Activated T-cell treated with anti-CD3 and anti-CD28 coated beads, Interleukin-2, amount 50 U/mL, for 48 hours (primary cell): ENCODE measurements at regions not wholly inside any gene's neighbourhood (a gene's known extent, or its start where the extent isn't known, plus 50 kb on each side); places are given as distances from the start of the nearest gene placed in this dataset.
"Not testable (repeated sequence)": the region's sequence is repeated elsewhere in the genome, so short reads cannot be mapped to it uniquely, and the experiment has no call there.

Experiments used
- DNase-seq, 2 experiments: peaks; one replicate each; pipeline ENCODE4 v3.0.0-alpha.2; 2020

DNA sequence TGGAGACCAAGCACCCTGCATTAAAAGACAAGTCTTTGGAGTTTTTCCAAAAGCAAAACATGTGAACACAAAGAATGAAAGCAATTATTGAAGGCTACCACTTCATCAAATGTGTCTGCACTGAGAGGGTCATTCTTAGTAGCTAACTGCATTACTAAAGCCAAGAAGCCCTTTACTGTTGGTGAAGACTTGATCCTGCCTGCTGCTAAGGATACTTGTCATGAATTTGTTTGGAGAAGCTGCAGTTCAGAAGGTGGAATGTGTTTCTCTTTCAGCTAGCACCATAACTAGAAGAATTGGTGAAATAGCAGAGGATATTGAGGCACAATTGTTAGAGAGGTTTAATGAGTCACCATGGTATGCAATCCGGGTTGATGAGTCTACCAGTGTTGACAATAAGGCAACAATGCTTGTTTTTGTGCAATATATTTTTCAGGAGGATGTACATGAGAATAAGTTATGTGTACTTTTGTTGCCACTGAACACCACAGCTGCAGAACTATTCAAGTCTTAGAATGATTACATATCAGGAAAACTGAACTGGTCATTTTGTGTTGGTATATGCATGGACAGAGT lies 457.3 kb upstream of the ISX start:
- no peak for DNase-seq

DNA sequence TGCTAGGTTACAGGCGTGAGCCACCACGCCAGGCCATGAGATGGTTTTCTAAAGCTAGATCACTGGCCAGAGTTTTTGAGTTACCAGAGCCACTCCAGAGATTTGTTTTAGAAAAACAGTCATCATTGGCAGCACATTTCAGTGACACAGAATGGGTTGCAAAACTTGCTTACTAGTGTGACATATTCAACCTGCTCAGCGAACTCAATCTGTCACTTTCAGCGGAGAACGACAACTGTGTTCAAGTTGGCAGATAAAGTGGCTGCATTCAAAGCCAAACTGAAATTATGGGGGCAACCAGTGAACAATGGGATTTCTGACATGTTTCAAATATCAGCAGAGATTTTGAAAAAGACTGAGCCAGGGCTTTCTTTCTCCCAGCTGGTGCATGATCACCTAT lies 456.3 kb upstream of the ISX start:
- DNase-seq, result no peak

DNA sequence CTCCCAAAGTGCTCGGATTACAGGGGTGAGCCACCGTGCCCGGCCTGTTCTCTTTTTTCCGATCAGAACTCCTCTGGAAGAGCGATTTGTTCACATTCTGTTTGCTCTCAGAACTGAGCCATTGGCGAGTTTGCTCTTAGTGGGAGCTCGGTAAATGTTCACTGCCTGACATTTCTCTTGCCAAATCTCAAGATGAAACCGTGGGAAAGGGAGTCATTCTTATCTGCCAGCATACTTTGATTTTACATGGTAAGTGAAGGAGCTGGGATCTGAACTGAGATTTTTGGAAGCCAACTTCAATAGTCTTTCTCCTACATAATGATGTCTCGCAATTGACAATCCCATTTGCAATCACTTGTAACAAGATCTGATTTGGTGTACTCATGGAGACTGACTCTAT lies 445.8 kb upstream of the ISX start:
- DNase-seq, result no peak

DNA sequence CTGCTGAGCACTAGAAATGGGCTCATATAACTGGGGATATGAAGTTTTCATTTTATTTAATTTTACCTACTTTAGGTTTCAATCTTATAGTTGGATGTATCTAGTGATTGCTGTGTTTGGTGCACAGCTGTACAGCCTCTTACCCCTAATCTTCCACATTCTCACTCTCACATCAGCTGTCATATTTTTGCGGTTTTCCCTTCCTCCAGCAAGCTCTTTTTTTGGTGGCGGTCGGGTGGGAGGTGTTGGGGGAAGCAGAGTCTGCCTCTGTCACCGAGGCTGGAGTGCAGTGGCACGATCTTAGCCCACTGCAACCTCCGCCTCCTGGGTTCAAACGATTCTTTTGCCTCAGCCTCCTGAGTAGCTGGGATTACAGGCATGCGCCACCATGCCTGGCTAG lies 445.1 kb upstream of the ISX start:
- DNase-seq, result no peak

DNA sequence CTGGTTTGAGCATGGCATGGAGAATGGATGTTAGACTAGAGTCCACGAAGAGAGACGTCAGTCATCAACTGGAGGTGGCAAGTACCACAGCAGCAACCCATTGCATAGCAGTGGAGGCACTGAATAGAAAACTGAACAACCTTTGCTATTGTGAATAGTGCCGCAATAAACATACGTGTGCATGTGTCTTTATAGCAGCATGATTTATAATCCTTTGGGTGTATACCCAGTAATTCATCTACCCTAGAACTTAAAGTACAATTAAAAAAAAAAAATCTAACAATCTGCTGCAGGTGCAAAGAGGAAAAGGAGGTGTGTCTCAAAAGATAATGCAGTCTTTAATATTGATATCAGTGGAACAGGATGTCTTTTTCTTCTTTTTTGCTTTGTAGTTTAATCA lies 443.4 kb upstream of the ISX start:
- no peak for DNase-seq

DNA sequence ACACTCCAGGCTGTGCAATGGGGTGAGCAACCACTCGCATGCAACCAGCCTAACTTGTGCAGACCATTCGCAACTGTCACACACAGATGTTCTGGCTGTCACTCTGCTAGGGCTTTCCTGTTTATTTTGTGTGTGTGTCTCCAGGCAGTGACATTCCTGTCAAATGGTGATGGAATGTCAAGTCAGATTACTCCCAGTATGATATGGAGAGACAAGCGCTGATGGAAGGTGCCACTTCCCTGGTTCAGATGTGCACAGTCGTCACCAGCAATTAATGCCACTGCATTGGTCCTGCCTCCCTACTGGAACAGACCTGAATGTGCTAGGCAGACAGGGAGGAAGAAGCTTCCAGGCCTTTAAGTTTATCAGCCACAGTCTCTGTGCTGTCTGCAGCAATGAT lies 442.4 kb upstream of the ISX start:
- DNase-seq, result no peak

DNA sequence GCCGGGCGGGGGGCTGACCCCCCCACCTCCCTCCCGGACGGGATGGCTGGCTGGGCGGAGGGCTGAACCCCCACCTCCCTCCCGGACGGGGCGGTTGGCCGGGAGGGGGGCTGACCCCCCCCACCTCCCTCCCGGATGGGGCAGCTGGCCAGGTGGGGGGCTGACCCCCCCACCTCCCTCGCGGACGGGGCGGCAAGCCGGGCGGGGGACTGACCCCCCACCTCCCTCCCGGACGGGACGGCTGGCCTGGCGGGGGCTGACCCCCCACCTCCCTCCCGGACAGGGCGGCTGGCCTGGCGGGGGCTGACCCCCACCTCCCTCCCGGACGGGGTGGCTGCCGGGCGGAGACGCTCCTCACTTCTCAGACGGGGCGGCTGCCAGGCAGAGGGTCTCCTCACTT lies 440.1 kb upstream of the ISX start:
- DNase-seq, result not testable (repeated sequence)

DNA sequence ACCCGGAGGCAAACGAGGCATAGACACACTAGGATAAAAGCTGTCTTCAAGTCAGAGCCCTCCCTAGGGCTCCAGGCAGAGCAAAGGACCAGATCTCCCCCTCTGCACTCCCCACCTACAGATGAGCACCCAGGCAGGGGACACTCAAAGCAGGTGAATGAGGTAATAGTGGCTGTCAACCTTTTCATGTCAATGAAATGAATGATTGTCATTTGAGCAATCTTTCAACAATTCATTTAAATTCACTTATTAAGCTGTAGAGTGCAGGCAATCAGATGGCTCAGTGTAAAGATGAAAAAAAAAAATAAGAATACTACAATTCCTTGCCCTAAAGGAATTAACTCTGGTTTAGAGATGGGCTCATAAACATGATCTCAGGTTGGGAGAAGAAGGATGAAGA lies 427.8 kb upstream of the ISX start:
- DNase-seq, result no peak

DNA sequence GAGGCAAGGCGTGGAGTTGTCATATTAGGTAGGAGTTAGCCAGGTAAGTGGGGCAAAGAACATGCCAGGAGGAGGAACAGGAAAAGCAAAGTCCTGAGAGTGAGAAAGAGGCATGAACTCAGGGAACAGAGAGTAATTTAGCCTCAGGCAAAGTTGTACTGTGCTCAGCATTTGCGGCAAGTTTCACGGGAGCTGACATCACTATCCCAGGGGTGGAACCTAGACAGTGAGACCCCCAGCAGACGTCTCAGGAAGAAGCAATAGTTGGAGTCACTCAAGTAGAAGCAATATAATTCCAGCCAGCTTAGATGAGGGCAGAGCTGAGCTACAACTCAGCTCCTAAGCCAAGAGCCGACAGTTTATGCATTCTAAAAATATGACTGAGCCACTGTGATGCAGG lies 426.0 kb upstream of the ISX start:
- DNase-seq, result no peak

DNA sequence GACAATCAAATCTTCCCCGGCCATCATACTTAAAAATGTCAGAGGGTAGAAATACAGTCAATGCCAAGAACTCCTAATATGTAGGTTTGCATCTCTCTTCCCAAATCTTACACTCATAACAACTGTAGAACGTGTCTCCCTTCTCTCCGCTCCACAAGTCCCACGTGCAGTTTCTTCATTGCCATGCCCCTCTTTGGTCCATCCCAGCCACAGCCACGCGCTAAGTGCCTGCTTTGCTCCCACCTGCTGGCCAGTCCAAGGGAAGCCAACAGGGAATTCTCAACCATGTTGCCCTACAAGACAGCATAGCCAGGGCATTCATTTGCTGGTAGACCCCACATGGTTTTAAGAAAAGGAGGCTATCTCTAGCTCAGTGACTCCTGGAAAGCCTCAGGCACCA lies 420.6 kb upstream of the ISX start:
- no peak for DNase-seq

DNA sequence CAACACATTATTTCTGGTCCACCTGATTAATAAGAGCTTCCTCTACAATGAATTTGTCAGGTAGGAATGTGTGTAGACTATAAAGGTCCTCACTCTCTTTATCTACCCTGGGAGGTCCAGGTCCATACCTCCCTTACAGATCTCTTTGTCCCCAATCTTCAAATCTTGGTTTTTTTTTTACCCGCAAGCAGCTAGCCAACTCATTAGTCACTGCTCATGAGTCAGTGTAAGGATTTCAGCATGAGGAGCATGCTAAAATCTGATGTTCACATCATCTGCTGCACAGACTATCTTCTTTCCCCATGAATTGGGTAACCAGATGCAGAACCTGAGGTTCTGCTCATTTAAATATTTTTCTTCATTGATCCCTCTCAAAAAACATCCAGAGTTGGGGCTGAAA lies 397.0 kb upstream of the ISX start:
- no peak for DNase-seq

DNA sequence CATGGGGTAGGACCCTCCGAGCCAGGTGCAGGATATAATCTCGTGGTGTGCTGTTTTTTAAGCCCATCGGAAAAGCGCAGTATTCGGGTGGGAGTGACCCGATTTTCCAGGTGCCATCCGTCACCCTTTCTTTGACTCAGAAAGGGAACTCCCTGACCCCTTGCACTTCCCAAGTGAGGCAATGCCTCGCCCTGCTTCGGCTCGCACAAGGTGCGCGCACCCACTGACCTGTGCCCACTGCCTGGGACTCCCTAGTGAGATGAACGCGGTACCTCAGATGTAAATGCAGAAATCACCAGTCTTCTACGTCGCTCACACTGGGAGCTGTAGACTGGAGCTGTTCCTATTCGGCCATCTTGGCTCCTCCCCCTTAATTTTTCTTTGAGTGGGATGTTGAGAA lies 382.9 kb upstream of the ISX start:
- not testable (repeated sequence) for DNase-seq

DNA sequence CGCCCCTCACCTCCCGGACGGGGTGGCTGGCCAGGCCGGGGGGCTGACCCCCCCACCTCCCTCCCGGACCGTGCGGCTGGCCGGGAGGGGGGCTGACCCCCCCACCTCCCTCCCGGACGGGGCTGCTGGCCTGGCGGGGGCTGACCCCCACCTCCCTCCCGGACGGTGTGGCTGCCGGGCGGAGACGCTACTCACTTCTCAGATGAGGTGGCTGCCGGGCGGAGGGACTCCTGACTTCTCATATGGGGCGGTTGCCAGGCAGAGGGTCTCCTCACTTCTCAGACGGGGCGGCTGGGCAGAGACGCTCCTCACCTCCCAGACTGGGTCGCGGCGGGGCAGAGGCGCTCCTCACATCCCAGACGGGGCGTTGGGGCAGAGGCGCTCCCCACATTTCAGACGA lies 381.7 kb upstream of the ISX start:
- DNase-seq, result not testable (repeated sequence)

DNA sequence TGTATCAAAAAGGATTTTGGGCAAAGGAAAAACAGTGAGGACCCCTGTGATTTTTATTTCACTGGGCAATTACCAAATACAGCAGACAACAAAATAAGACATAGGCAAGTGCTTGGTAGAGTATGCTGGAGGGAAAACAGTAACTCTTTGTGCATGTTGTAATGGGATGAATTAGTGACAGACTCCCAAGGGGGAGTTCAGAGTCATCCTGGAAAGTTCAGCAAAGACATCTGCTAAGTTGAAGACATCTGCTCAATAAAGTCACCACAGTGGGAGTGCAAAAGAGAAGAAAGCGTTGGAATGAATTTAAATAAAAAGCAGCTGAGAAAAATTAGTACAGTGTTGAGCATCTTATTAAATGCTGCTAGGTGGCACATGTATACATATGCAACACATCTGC lies 378.8 kb upstream of the ISX start:
- DNase-seq, result no peak

DNA sequence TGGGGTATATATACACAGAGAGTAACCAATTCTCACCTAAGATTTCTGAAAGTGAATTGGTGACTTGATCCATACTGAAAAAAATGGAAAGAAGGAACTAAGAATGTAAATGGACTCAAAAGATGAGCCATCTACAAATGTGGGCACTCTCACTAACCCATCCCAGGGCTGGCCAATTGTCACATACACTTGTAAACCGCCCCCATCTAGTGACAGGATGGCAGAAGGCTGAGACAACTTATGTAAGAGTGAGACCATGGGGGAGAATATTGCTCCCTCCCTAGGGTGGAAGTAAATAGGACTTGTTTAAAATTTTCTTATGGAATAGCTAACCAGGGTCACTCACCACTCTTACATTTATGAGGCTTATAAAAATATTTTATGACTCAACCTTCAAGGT lies 377.1 kb upstream of the ISX start:
- no peak for DNase-seq

DNA sequence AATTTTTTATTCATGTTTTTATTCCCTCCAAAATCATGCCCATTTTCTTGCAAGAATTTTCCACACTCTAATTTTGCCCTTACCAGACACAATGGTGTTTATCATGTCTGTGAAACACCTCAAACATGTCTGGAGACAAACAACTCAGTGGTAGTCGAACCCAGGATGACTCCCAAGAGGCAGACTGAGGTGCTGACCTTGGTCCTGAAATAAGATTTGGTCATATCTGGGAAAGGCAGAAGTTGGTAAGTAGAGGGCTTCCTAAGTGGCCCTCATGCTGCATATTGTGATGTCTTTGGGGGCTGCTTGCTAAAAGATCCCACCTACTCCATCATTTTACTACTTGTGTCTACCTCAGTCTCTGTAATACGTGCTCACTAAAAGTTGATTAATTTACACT lies 369.4 kb upstream of the ISX start:
- DNase-seq, result no peak

DNA sequence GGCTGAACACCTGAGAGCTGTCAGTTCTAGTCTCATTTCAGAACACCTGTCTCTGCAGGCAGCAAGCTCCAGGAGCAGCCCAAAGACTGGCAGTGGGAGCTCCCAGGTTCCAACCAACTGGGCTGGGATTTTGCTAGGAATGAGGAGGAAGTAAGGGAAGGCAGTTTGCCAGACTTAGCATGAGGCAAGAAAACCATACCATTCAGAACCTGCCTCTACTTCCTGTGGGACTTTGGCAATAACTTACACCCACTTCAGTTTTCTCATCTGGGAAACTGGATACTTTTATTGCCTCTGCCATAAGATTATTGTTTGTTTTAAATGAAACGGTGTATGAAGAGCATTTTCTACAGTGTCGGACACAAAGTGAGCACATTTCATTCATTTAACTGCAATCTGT lies 363.7 kb upstream of the ISX start:
- DNase-seq, result no peak

DNA sequence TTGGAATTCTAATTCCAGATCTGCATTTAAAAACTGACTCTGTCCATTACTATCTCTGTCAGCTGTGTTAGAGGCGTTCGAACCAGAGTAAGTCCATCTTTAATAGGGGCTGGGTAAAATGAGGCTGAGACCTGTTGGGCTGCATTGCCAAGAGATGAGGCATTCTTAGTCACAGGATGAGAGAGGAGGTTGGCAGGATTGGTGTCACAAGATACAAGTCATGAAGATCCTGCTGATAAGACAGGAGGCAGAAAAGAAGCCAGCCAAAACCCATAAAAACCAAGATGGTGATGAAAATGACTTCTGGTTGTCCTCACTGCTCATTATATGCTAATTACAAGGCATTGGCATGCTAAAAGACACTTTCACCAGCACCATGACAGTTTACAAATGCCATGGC lies 356.3 kb upstream of the ISX start:
- DNase-seq, result no peak

DNA sequence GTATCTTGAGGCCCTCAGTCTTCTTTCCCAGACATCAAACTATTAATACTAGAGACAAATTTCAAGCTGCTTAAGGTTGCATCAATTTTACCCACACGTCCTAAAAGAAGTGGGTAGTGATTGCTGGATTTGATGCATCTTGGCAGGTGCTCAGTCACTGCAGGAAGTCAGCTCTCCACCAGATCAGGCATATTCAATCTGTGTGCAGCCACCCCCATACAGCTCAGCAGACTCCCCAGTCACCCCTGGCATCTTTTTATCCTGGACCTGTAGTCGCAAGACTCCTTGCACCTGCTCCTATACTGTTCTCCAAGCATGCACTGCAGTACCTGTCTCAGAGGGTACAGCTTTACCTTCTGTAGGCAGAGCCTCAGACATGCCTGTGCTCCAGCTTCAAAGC lies 343.1 kb upstream of the ISX start:
- no peak for DNase-seq

DNA sequence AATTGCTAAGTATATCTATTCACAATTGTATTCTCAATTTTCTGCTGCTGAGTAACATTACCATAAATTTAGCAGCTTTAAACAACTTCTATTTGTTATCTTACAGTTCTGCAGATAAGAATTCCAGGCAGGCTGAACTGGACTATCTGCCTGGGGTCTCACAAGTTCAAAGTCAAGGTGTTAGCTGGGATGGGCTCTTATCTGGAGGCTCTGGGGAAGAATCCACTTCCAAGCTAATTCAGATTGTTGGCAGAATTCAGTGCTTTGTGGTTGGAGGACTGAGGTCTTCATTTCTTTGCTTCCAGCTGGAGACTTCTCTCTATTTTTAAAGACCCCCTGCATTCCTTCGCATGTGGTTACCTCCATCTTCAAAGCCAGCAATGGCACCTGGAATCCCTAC lies 329.9 kb upstream of the ISX start:
- no peak for DNase-seq

DNA sequence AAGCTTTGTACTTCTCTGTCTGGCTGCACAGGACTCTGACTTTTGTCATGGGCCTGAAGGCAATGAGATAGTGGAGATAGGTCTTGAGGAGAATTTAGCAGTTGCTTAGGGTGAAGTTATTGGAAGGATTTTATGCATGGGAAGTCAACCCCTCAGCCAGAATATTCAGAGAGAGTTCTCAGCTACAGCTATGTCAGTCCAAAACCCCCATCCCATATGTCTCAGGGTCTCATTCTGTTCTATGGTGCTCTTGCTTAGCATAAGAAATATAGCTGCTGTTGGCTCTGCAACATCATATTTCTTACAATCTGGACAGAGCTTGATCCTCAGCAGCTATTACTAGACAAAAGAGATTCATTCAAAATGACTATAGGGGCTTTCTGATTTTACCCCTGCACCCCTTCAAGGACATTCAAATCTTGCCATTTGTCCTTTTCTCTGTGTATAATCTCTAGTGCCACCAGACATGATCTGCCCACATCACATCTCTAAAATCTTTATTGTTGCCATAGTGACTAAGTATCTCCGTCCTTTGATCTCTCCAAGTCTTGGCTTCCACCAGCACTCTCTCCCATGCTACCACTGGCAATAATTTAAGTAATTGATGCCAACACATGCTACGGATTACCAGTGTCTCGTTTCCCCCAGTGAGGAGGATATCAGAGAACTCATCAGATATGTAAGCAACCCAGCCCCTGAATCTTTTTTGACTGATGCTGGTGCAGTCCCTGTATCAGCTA lies 327.1 kb upstream of the ISX start:
- DNase-seq, result no peak

DNA sequence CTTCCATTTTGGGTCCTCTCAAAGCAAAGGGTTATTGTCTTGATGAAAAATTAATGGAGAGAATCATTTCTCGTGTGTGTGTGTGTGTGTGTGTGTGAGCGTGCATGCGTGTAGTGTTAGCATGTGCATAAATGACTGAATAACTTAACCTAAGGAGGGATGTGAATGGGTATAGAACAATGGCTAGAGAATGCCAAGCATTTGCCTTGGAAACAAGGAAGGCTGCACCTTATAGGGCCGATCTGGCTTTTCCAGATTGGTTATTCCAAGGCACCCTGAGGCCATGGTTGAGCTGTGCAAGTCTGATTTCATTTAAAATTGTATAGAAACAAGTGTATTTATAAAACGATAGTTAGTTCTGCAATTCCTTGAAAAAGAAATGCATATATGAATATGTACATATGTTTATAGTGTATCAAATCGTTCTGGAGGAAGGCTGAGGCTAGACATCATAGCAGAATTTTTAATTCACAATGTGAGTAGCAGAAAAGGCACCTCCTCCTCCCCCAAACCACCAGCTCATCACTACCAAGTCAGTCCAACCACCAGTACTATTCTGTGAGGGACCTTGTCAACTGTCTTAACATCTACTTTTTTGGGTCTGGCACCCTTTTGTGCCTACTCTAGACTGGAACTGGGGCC lies 322.7 kb upstream of the ISX start:
- no peak for DNase-seq

DNA sequence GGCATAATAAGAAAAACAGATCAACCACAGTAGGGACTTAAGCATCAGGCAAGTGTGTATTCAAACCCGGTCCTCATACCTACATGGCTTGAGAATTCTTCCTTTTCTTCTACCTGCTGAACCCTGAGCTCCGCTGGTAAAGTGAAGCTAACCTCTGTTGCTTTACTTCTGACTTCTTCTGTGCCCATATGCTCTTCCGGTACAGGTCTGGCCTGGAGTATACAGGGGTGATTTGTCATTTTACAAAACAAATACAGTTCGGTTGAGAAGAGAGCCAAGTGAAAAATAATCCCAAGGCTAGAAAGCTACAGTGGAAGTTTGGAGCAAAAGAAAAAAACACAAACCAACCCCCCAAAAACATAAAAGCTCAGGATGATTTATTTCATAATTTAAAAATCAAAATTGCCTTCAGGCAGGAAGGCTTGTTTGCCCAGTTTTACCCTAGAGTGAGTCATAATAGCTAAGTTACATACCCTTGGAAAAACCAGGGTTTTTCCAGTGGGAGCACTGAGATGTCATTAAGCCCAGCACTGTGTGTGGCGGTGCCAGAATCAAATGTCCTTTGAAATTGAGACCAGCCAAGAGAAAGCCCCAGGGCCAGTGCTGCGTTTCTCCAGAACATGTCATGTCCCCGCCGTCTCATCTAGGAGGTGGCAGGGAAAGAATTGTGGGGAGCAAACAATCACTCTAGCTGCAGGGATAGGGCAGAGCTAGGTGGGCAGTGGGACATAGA lies 305.5 kb upstream of the ISX start:
- no peak for DNase-seq

DNA sequence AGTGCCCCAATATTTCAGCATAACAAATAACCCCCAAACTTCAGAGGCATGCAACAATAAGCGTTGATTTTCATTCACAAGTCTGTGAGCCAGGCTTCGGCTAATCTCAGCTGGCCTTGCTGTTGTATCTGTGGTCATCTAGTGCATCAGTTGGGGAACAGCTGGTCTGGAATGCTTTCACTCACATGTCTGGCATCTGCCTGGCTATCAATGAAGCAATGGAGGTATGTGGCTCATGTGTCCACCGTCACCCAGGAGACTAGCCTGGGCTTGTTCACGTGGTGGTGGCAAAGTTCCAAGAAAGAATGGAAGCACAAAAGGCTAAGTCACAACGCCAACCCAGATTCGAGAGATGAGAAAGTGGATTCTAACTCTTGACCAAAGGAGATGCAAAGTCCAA lies 304.8 kb upstream of the ISX start:
- DNase-seq, result no peak
